ENCODE measurements at regions not wholly inside any gene's neighbourhood (a gene's known extent, or its start where the extent isn't known, plus 50 kb on each side); places are given as distances from the start of the nearest gene placed in this dataset.

DNA sequence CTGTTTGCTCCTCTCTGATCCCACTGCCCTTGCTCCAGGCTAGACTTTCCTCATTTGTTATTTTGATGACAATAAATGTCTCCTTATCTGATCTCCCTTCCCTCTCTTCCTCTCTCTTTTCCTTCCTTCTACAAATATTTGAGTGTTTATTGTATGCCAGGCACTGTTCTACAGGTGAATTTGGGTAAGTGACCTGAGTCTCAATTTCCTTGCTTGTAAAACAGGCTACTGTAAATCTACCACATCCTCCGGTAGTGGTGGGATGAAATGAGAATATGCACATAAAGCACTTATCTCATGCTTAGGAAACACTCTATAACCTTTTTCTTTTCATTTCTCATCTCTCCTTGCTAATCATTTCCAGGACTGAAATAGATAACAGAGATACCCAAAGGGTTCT, 86.4 kb downstream of the HMHB1 start:
- TF ChIP-seq, protein P1, sequence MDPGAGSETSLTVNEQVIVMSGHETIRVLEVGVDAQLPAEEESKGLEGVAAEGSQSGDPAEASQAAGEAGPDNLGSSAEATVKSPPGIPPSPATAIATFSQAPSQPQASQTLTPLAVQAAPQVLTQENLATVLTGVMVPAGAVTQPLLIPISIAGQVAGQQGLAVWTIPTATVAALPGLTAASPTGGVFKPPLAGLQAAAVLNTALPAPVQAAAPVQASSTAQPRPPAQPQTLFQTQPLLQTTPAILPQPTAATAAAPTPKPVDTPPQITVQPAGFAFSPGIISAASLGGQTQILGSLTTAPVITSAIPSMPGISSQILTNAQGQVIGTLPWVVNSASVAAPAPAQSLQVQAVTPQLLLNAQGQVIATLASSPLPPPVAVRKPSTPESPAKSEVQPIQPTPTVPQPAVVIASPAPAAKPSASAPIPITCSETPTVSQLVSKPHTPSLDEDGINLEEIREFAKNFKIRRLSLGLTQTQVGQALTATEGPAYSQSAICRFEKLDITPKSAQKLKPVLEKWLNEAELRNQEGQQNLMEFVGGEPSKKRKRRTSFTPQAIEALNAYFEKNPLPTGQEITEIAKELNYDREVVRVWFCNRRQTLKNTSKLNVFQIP (CRISPR knock-in tag; IDR thresholded peaks at IDR 0.05; ENCODE audit: borderline replicate concordance, low read depth): no peak
- TF ChIP-seq ZNF8 (CRISPR knock-in tag; IDR thresholded peaks at IDR 0.05): no peak
- no peak for TF ChIP-seq SNAI2 (CRISPR knock-in tag; IDR thresholded peaks at IDR 0.05)
